H1 (cell line): ENCODE measurements at regions not wholly inside any gene's neighbourhood (a gene's known extent, or its start where the extent isn't known, plus 50 kb on each side); places are given as distances from the start of the nearest gene placed in this dataset.

ENCODE experiments used
- CTCF ChIA-PET: fragments of 300-600 bp; sonication (Branson Sonifier 250); formaldehyde crosslinking; loops from one replicate; lab custom pipeline; 2021; ENCODE audit not compliant: partially characterized antibody; lab: Charles Lee
- POLR2A ChIA-PET: fragments of 300-600 bp; sonication (Branson Sonifier 250); formaldehyde crosslinking; loops from one replicate; lab custom pipeline; 2021; ENCODE audit warnings: inconsistent platforms; ENCODE audit not compliant: partially characterized antibody; lab: Charles Lee
- DNase-seq, 2 experiments: peaks; one replicate each; pipeline versions ENCODE4 v3.0.0 to v3.0.0-alpha.2; 2010 to 2022; ENCODE audit warnings: low spot score in 2 of 2, low read depth in 1 of 2, mixed read lengths in 1 of 2
- FAIRE-seq: peaks from 2 replicates; lab custom pipeline; 2011; peaks lifted over from hg19 to GRCh38; lab: Jason Lieb, UNC
- H2AFZ ChIP-seq: 2 replicates; pipeline ENCODE4 v1.8.1; 2012; ENCODE audit warnings: low read length, inconsistent platforms
- H2AK5ac ChIP-seq: 2 replicates; pipeline ENCODE4 v1.6.1; 2013; ENCODE audit warnings: low read depth, low read length
- H2BK120ac ChIP-seq: replicated peaks from 2 replicates; pipeline ENCODE3; 2013; ENCODE audit warnings: low read depth, low read length, inconsistent platforms
- H2BK12ac ChIP-seq: 2 replicates; pipeline ENCODE4 v1.6.1; 2013; ENCODE audit warnings: low read depth, low read length
- H2BK15ac ChIP-seq: 2 replicates; pipeline ENCODE4 v1.6.1; 2013; ENCODE audit warnings: low read length
- H2BK20ac ChIP-seq: 2 replicates; pipeline ENCODE4 v1.6.1; 2013; ENCODE audit warnings: low read length
- H2BK5ac ChIP-seq: 2 replicates; pipeline ENCODE4 v1.6.1; 2013; ENCODE audit warnings: low read depth, low read length
- H3K14ac ChIP-seq: 2 replicates; pipeline ENCODE4 v1.6.1; 2013; ENCODE audit warnings: inconsistent platforms; ENCODE audit not compliant: insufficient read length
- H3K18ac ChIP-seq: 2 replicates; pipeline ENCODE4 v1.6.1; 2013; ENCODE audit warnings: low read length; ENCODE audit errors: extremely low read depth
- H3K23ac ChIP-seq: 2 replicates; pipeline ENCODE4 v1.6.1; 2013; ENCODE audit warnings: inconsistent platforms; ENCODE audit not compliant: insufficient read length
- H3K23me2 ChIP-seq: 2 replicates; pipeline ENCODE4 v1.6.1; 2013; ENCODE audit warnings: low read depth, low read length
- H3K27ac ChIP-seq: 2 replicates; pipeline ENCODE4 v1.6.1; 2011; ENCODE audit warnings: low read depth, low read length, inconsistent platforms
- H3K27me3 ChIP-seq, 4 experiments: replicated peaks in 1 of 4; 1 replicate in 1 of 4; 2 replicates in 3 of 4; pipeline versions ENCODE4 v1.6.1 to v1.8.1; 2011 to 2013; ENCODE audit warnings: low read length in 3 of 4, mild to moderate bottlenecking in 3 of 4, inconsistent platforms in 2 of 4, mixed read lengths in 2 of 4, moderate library complexity in 1 of 4; ENCODE audit not compliant: control insufficient read depth in 3 of 4, insufficient read depth in 3 of 4; ENCODE audit errors: extremely low read depth in 1 of 4
- H3K36me3 ChIP-seq, 4 experiments: 2 replicates each; pipeline versions ENCODE4 v1.6.1 to v1.8.1; 2011 to 2013; ENCODE audit warnings: mild to moderate bottlenecking in 4 of 4, low read length in 3 of 4, moderate library complexity in 2 of 4, control low read depth in 1 of 4, inconsistent platforms in 1 of 4; ENCODE audit not compliant: insufficient read depth in 4 of 4, control insufficient read depth in 2 of 4
- H3K4ac ChIP-seq: replicated peaks from 2 replicates; pipeline ENCODE3; 2013; ENCODE audit warnings: low read length, low read depth, mixed read lengths, inconsistent platforms; ENCODE audit not compliant: insufficient read length
- H3K4me1 ChIP-seq, 4 experiments: replicated peaks in 1 of 4; 1 replicate in 1 of 4; 2 replicates in 3 of 4; pipeline versions ENCODE4 v1.6.1 to v1.8.1; 2011 to 2013; ENCODE audit warnings: low read length in 3 of 4, inconsistent platforms in 2 of 4, mixed read lengths in 1 of 4; ENCODE audit not compliant: insufficient read depth in 4 of 4, control insufficient read depth in 3 of 4
- H3K4me2 ChIP-seq, 2 experiments: 2 replicates each; pipeline versions ENCODE4 v1.6.1 to v1.8.1; 2011 to 2013; ENCODE audit warnings: low read depth in 2 of 2, low read length in 2 of 2, control low read depth in 1 of 2, inconsistent platforms in 1 of 2, mild to moderate bottlenecking in 1 of 2; ENCODE audit not compliant: insufficient read depth in 1 of 2
- H3K4me3 ChIP-seq, 4 experiments: fragments of 200-600, 300-600 bp in 1 of 4; sonication (generic), shearing (Covaris generic), sonication (Bioruptor Twin) in 1 of 4; 2 replicates each; pipeline versions ENCODE4 v1.5.1 to v1.8.1; 2011 to 2016; ENCODE audit warnings: low read length in 4 of 4, low read depth in 3 of 4, control low read depth in 2 of 4, inconsistent platforms in 2 of 4, mild to moderate bottlenecking in 2 of 4, mixed read lengths in 1 of 4, moderate library complexity in 1 of 4; ENCODE audit not compliant: insufficient read depth in 2 of 4; ENCODE audit errors: extremely low read depth in 1 of 4
- H3K56ac ChIP-seq: replicated peaks from 2 replicates; pipeline ENCODE3; 2013; ENCODE audit warnings: low read depth, mild to moderate bottlenecking, mixed read lengths, low read length, inconsistent platforms; ENCODE audit not compliant: insufficient read length
- H3K79me1 ChIP-seq: 2 replicates; pipeline ENCODE4 v1.6.1; 2013; ENCODE audit warnings: low read depth, low read length, control low read depth
- H3K79me2 ChIP-seq, 2 experiments: 2 replicates each; pipeline versions ENCODE4 v1.6.1 to v1.8.1; 2012 to 2013; ENCODE audit warnings: low read length in 2 of 2, mild to moderate bottlenecking in 2 of 2, inconsistent platforms in 1 of 2; ENCODE audit not compliant: insufficient read depth in 2 of 2, control insufficient read depth in 1 of 2
- H3K9ac ChIP-seq, 4 experiments: replicated peaks in 1 of 4; 1 replicate in 1 of 4; 2 replicates in 3 of 4; pipeline versions ENCODE4 v1.6.1 to v1.8.1; 2011 to 2013; ENCODE audit warnings: low read depth in 3 of 4, low read length in 3 of 4, control low read depth in 2 of 4, mild to moderate bottlenecking in 2 of 4, moderate library complexity in 2 of 4, inconsistent platforms in 1 of 4; ENCODE audit errors: extremely low read depth in 1 of 4
- H3K9me3 ChIP-seq, 2 experiments: 2 replicates each; pipeline versions ENCODE4 v1.6.1 to v1.8.1; 2012 to 2013; ENCODE audit warnings: mild to moderate bottlenecking in 2 of 2, moderate library complexity in 2 of 2, control low read depth in 1 of 2, inconsistent platforms in 1 of 2, low read depth in 1 of 2, low read length in 1 of 2, mixed read lengths in 1 of 2; ENCODE audit not compliant: insufficient read depth in 2 of 2
- H4K20me1 ChIP-seq, 2 experiments: replicated peaks in 1 of 2; 2 replicates each; pipeline versions ENCODE3 to v1.8.1; 2011 to 2013; ENCODE audit warnings: inconsistent platforms in 2 of 2, low read length in 2 of 2, mild to moderate bottlenecking in 1 of 2; ENCODE audit not compliant: insufficient read depth in 2 of 2, control insufficient read depth in 1 of 2
- H4K5ac ChIP-seq: 2 replicates; pipeline ENCODE4 v1.6.1; 2013; ENCODE audit warnings: low read length, low read depth, mixed read lengths, inconsistent platforms; ENCODE audit not compliant: insufficient read length
- H4K8ac ChIP-seq: 2 replicates; pipeline ENCODE4 v1.8.0; 2013; ENCODE audit warnings: mild to moderate bottlenecking, moderate library complexity, low read length, inconsistent platforms; ENCODE audit not compliant: insufficient read depth; ENCODE audit errors: extremely low read depth
- H4K91ac ChIP-seq: replicated peaks from 2 replicates; pipeline ENCODE3; 2013; ENCODE audit warnings: low read length, mixed read lengths, inconsistent platforms; ENCODE audit not compliant: insufficient read length
- BCL11A ChIP-seq, 2 experiments: IDR thresholded peaks; one replicate each; pipeline ENCODE4 v1.6.1; 2011; ENCODE audit warnings: low read depth in 2 of 2, low read length in 2 of 2, mild to moderate bottlenecking in 2 of 2
- BRCA1 ChIP-seq: IDR thresholded peaks from 2 replicates; pipeline ENCODE4 v1.6.1; 2012; ENCODE audit warnings: low read depth, low read length, improper control_type of control experiment
- CTCF ChIP-seq, 3 experiments: IDR thresholded peaks; 1 replicate in 2 of 3; 2 replicates in 1 of 3; pipeline versions ENCODE4 v1.5.1 to v1.6.1; 2011; ENCODE audit warnings: low read length in 3 of 3, mild to moderate bottlenecking in 3 of 3, inconsistent platforms in 2 of 3, low read depth in 1 of 3, moderate library complexity in 1 of 3; ENCODE audit not compliant: insufficient read depth in 1 of 3; ENCODE audit errors: control extremely low read depth in 1 of 3
- MAX ChIP-seq: IDR thresholded peaks from 2 replicates; pipeline ENCODE4 v1.6.1; 2012; ENCODE audit warnings: inconsistent platforms
- SIRT6 ChIP-seq: IDR thresholded peaks from one replicate; pipeline ENCODE4 v1.7.1; 2012; ENCODE audit warnings: low read length, inconsistent platforms
- TBP ChIP-seq: IDR thresholded peaks from 2 replicates; pipeline ENCODE4 v1.6.1; 2011; ENCODE audit warnings: low read depth, low read length, improper control_type of control experiment
- WGBS, 2 experiments: shearing (Covaris generic) in 1 of 2; methylation state at CpG; one replicate each; pipeline versions ENCODE4 v1.1.6 to v1.1.7; 2013 to 2015; ENCODE audit warnings: low lambda C conversion rate in 2 of 2, mixed read lengths in 2 of 2, inconsistent platforms in 1 of 2, low coverage in 1 of 2, missing lambda C conversion rate in 1 of 2; ENCODE audit not compliant: insufficient replicate concordance in 2 of 2, insufficient coverage in 1 of 2, insufficient read length in 1 of 2; ENCODE audit errors: extremely low coverage in 1 of 2, missing lambda C conversion rate in 1 of 2; 5-methylcytosine and 5-hydroxymethylcytosine counted together

- H4K8ac ChIP-seq = no peak overlapping the region
- H2AFZ ChIP-seq = no peak overlapping the region
- H2BK20ac ChIP-seq = no peak overlapping the region
- H3K36me3 ChIP-seq = no peaks in the 10 kb centered on the region
- no peaks in the 10 kb centered on the region for H4K20me1 ChIP-seq
- no peak overlapping the region for H2BK5ac ChIP-seq
- no peak for TF ChIP-seq CTCF (IDR thresholded peaks at IDR 0.05; ENCODE audit: control extremely low read depth in 1 of 3, insufficient read depth in 1 of 3, low read depth in 1 of 3, low read length in 3 of 3)
- no peak for TF ChIP-seq SIRT6
- 0 out of 2 replicates have a peak, but pooled peaks have one; percentile 19 for TF ChIP-seq MAX
- TF ChIP-seq BCL11A (IDR thresholded peaks at IDR 0.05; ENCODE audit: low read depth in 2 of 2, low read length in 2 of 2) = no peak
- no peak for TF ChIP-seq BRCA1
- no peak for TF ChIP-seq TBP
- no peak for FAIRE-seq
- H3K23me2 ChIP-seq = 0 out of 2 replicates have a peak, but pooled peaks cover 1% of the 10 kb centered on the region
- H3K18ac ChIP-seq = no peak overlapping the region
- no peaks in the 10 kb centered on the region for H3K9me3 ChIP-seq
- H2AK5ac ChIP-seq = no peak overlapping the region
- H3K27ac ChIP-seq = no peak overlapping the region
- H3K4ac ChIP-seq = no peak overlapping the region
- H3K79me1 ChIP-seq = no peaks in the 10 kb centered on the region
- H4K91ac ChIP-seq = no peak overlapping the region
- ChIA-PET CTCF (interaction anchor here (0.9 to 2.9 kb wide), 8 partner anchors 8 to 419 kb away, joined by 3 to 12 read pairs (median 4); no protein-coding TSS in a partner anchor), POLR2A (interaction anchor here (0.7 kb wide), 1 partner anchor 141 kb away, joined by 3 read pairs; no protein-coding TSS in a partner anchor)
- no peak overlapping the region for H3K56ac ChIP-seq
- H3K27me3 ChIP-seq = no peaks in the 10 kb centered on the region
- 59% methylated on average over 10 of the region's 10 CpGs; no CpG with 5 or more reads in 1 of the 2 experiments for WGBS, 2 experiments
- no peak for DNase-seq
- no peak overlapping the region for H3K4me2 ChIP-seq
- H2BK15ac ChIP-seq = no peak overlapping the region
- H3K9ac ChIP-seq = no peak overlapping the region
- no peak overlapping the region for H4K5ac ChIP-seq
- no peaks in the 10 kb centered on the region for H3K4me1 ChIP-seq
- no peak overlapping the region for H3K4me3 ChIP-seq
- no peak overlapping the region for H2BK12ac ChIP-seq
- no peaks in the 10 kb centered on the region for H3K79me2 ChIP-seq
- H3K23ac ChIP-seq = no peak overlapping the region
- no peak overlapping the region for H3K14ac ChIP-seq
- no peak overlapping the region for H2BK120ac ChIP-seq
Observed at GRCh38 chr16:86099326-86099725, 200.4 kb downstream of the IRF8 start.
